SU-DHL-6 (cell line): ENCODE measurements at regions not wholly inside any gene's neighbourhood (a gene's known extent, or its start where the extent isn't known, plus 50 kb on each side); places are given as distances from the start of the nearest gene placed in this dataset.
"Not testable (repeated sequence)": the region's sequence is repeated elsewhere in the genome, so short reads cannot be mapped to it uniquely, and the experiment has no call there.

Experiments used
- H2AFZ ChIP-seq: fragments of 200-600 bp; sonication (generic); 2 replicates; pipeline ENCODE4 v1.6.1; 2014; ENCODE audit warnings: low read depth, mild to moderate bottlenecking, moderate library complexity, mixed read lengths, antibody characterized with exemption, low read length; ENCODE audit not compliant: severe bottlenecking
- H3F3A ChIP-seq: fragments of 200-600 bp; shearing (Covaris generic); 2 replicates; pipeline ENCODE4 v1.6.0; 2016; ENCODE audit warnings: antibody characterized with exemption, mild to moderate bottlenecking; ENCODE audit not compliant: insufficient read depth
- H3K27ac ChIP-seq: fragments of 200-600 bp; sonication (generic); 2 replicates; pipeline ENCODE4 v1.5.1; 2016; ENCODE audit warnings: low read depth, mild to moderate bottlenecking, low read length, moderate library complexity, mixed read lengths
- H3K27me3 ChIP-seq: fragments of 200-600 bp; sonication (generic), shearing (Covaris generic); 2 replicates; pipeline ENCODE4 v1.6.0; 2014; ENCODE audit warnings: mild to moderate bottlenecking, low read length
- H3K36me3 ChIP-seq: fragments of 200-600 bp; sonication (generic); 2 replicates; pipeline ENCODE4 v1.6.1; 2014; ENCODE audit warnings: mild to moderate bottlenecking, low read length, mixed read lengths
- H3K4me2 ChIP-seq: fragments of 300-600, 200-600 bp; shearing (Covaris generic), sonication (generic); 2 replicates; pipeline ENCODE4 v1.6.0; 2014; ENCODE audit warnings: low read length, low read depth, mild to moderate bottlenecking; ENCODE audit not compliant: poor library complexity, severe bottlenecking
- H3K4me3 ChIP-seq: fragments of 200-600 bp; sonication (generic); 2 replicates; pipeline ENCODE4 v1.5.1; 2014; ENCODE audit warnings: antibody characterized with exemption, low read length, mild to moderate bottlenecking, mixed read lengths; ENCODE audit not compliant: insufficient read depth, poor library complexity, severe bottlenecking
- H3K79me2 ChIP-seq: fragments of 200-600 bp; sonication (generic); 2 replicates; pipeline ENCODE4 v1.6.1; 2014; ENCODE audit warnings: mild to moderate bottlenecking, low read length, moderate library complexity; ENCODE audit not compliant: insufficient read depth
- H3K9ac ChIP-seq: fragments of 200-600 bp; sonication (generic); 2 replicates; pipeline ENCODE4 v1.7.0; 2014; ENCODE audit warnings: mild to moderate bottlenecking, low read length
- H3K9me2 ChIP-seq: fragments of 200-600 bp; sonication (generic); replicated peaks from 2 replicates; pipeline ENCODE4 v1.6.1; 2014; ENCODE audit warnings: low read length; ENCODE audit not compliant: insufficient read depth
- H3K9me3 ChIP-seq: fragments of 200-600 bp; sonication (generic); 2 replicates; pipeline ENCODE4 v1.6.1; 2014; ENCODE audit warnings: low read length, mixed read lengths; ENCODE audit not compliant: insufficient read depth
- H4K20me1 ChIP-seq: fragments of 200-600 bp; sonication (generic); 2 replicates; pipeline ENCODE4 v1.6.1; 2014; ENCODE audit warnings: low read depth, mild to moderate bottlenecking, antibody characterized with exemption, low read length, moderate library complexity, mixed read lengths
- CTCF ChIP-seq: fragments of 200-600 bp; sonication (generic); IDR thresholded peaks from one replicate; pipeline ENCODE4 v1.5.1; 2017; ENCODE audit warnings: antibody characterized with exemption, mild to moderate bottlenecking, low read length, moderate library complexity; ENCODE audit not compliant: insufficient read depth, poor library complexity, severe bottlenecking
- EZH2phosphoT487 ChIP-seq: fragments of 200-600 bp; sonication (generic), shearing (Covaris generic); conservative IDR thresholded peaks from 2 replicates; pipeline ENCODE4 v1.6.1; 2018; ENCODE audit warnings: mild to moderate bottlenecking, antibody characterized with exemption, low read length, moderate library complexity, mixed read lengths

GRCh38 chr3:16011376-16011775, 163.1 kb upstream of the GALNT15 start:
- no peak overlapping the region for H3K9ac ChIP-seq
- no peaks in the 10 kb centered on the region for H3K9me2 ChIP-seq
- no peaks in the 10 kb centered on the region for H3K9me3 ChIP-seq
- H2AFZ ChIP-seq = no peak overlapping the region
- H3F3A ChIP-seq = no peaks in the 10 kb centered on the region
- TF ChIP-seq CTCF (no peak), EZH2phosphoT487 (no peak)
- no peak overlapping the region for H3K27ac ChIP-seq
- H3K4me3 ChIP-seq = no peak overlapping the region
- no peaks in the 10 kb centered on the region for H3K27me3 ChIP-seq
- no peaks in the 10 kb centered on the region for H3K36me3 ChIP-seq
- no peak overlapping the region for H3K4me2 ChIP-seq
- no peaks in the 10 kb centered on the region for H4K20me1 ChIP-seq
- H3K79me2 ChIP-seq = no peaks in the 10 kb centered on the region

- H3F3A ChIP-seq = no peaks in the 10 kb centered on the region
- no peak overlapping the region for H3K27ac ChIP-seq
- no peaks in the 10 kb centered on the region for H3K36me3 ChIP-seq
Observed at GRCh38 chr3:16012086-16012485, 162.4 kb upstream of the GALNT15 start.

GRCh38 chr3:16013568-16013967, 160.9 kb upstream of the GALNT15 start:
- TF ChIP-seq EZH2phosphoT487 (no peak), CTCF (no peak)
- H3K27me3 ChIP-seq = no peaks in the 10 kb centered on the region

More at GRCh38 chr3:16012086-16012485, 162.4 kb upstream of the GALNT15 start:
- no peak for TF ChIP-seq CTCF
- no peak for TF ChIP-seq EZH2phosphoT487
- Histone ChIP-seq H2AFZ (no peak overlapping the region), H3K79me2 (no peaks in the 10 kb centered on the region), H3K27me3 (no peaks in the 10 kb centered on the region), H4K20me1 (no peaks in the 10 kb centered on the region), H3K4me2 (no peak overlapping the region), H3K9me3 (no peaks in the 10 kb centered on the region), H3K9ac (no peak overlapping the region), H3K4me3 (no peak overlapping the region), H3K9me2 (no peaks in the 10 kb centered on the region)

GRCh38 chr3:16021801-16022200, 152.7 kb upstream of the GALNT15 start:
- H3K9me2 ChIP-seq, H3K4me3 ChIP-seq, H3K36me3 ChIP-seq, H3K9me3 ChIP-seq, H3K27ac ChIP-seq, H3K9ac ChIP-seq, H3K79me2 ChIP-seq, H3F3A ChIP-seq, H3K4me2 ChIP-seq, H3K27me3 ChIP-seq, H4K20me1 ChIP-seq, H2AFZ ChIP-seq: not testable (repeated sequence)

More at GRCh38 chr3:16013568-16013967, 160.9 kb upstream of the GALNT15 start:
- no peaks in the 10 kb centered on the region for H3F3A ChIP-seq
- H3K9ac ChIP-seq = no peak overlapping the region
- no peak overlapping the region for H3K4me2 ChIP-seq
- no peaks in the 10 kb centered on the region for H3K79me2 ChIP-seq
- no peaks in the 10 kb centered on the region for H3K9me3 ChIP-seq
- no peak overlapping the region for H3K4me3 ChIP-seq
- no peaks in the 10 kb centered on the region for H3K36me3 ChIP-seq
- H4K20me1 ChIP-seq = no peaks in the 10 kb centered on the region
- H3K9me2 ChIP-seq = no peaks in the 10 kb centered on the region
- no peak overlapping the region for H3K27ac ChIP-seq
- H2AFZ ChIP-seq = no peak overlapping the region

GRCh38 chr3:16023881-16024280, 150.6 kb upstream of the GALNT15 start:
- not testable (repeated sequence) for H3K79me2 ChIP-seq, H3K4me2 ChIP-seq, H3K9me2 ChIP-seq, H3K27me3 ChIP-seq, H3K9me3 ChIP-seq, H3K4me3 ChIP-seq, H3K36me3 ChIP-seq, H3K27ac ChIP-seq, H3K9ac ChIP-seq, H4K20me1 ChIP-seq, H3F3A ChIP-seq, H2AFZ ChIP-seq
